Stromal cell of bone marrow (primary cell): ENCODE measurements at regions not wholly inside any gene's neighbourhood (a gene's known extent, or its start where the extent isn't known, plus 50 kb on each side); places are given as distances from the start of the nearest gene placed in this dataset.

Source experiments
- DNase-seq: peaks from one replicate; pipeline ENCODE4 v3.0.0-alpha.2; 2012; ENCODE audit warnings: low read depth

GRCh38 chr16:5428932-5429331 is 331.3 kb upstream of the EEF2KMT start:
- DNase-seq: no peak

- no peak for DNase-seq
Measured at GRCh38 chr16:5427571-5427970, 330.0 kb upstream of the EEF2KMT start.

GRCh38 chr16:5422643-5423496 is 325.3 kb upstream of the EEF2KMT start:
- DNase-seq: no peak

GRCh38 chr16:5422047-5422446 is 324.5 kb upstream of the EEF2KMT start:
- no peak for DNase-seq

GRCh38 chr16:5416013-5416412 is 318.4 kb upstream of the EEF2KMT start:
- DNase-seq: no peak

GRCh38 chr16:5415123-5415522 is 317.5 kb upstream of the EEF2KMT start:
- DNase-seq: no peak

GRCh38 chr16:5412731-5413130 is 315.1 kb upstream of the EEF2KMT start:
- no peak for DNase-seq

- no peak for DNase-seq
Measured at GRCh38 chr16:5398203-5398602, 300.6 kb upstream of the EEF2KMT start.

GRCh38 chr16:5396880-5397279 is 299.3 kb upstream of the EEF2KMT start:
- DNase-seq: no peak

- no peak for DNase-seq
Measured at GRCh38 chr16:5393070-5393469, 295.5 kb upstream of the EEF2KMT start.

GRCh38 chr16:5386989-5387388 is 289.4 kb upstream of the EEF2KMT start:
- DNase-seq: no peak

GRCh38 chr16:5385811-5386210 is 288.2 kb upstream of the EEF2KMT start:
- no peak for DNase-seq

- no peak for DNase-seq
Measured at GRCh38 chr16:5385115-5385514, 287.5 kb upstream of the EEF2KMT start.

GRCh38 chr16:5383737-5384136 is 286.1 kb upstream of the EEF2KMT start:
- DNase-seq: no peak

- DNase-seq: no peak
Measured at GRCh38 chr16:5382484-5382883, 284.9 kb upstream of the EEF2KMT start.

GRCh38 chr16:5381481-5381880 is 283.9 kb upstream of the EEF2KMT start:
- DNase-seq: no peak

- DNase-seq: no peak
Measured at GRCh38 chr16:5379954-5380353, 282.4 kb upstream of the EEF2KMT start.

- no peak for DNase-seq
Measured at GRCh38 chr16:5378531-5378930, 280.9 kb upstream of the EEF2KMT start.

- DNase-seq: no peak
Measured at GRCh38 chr16:5377280-5377898, 279.8 kb upstream of the EEF2KMT start.

GRCh38 chr16:5374184-5374583 is 276.6 kb upstream of the EEF2KMT start:
- DNase-seq: no peak

GRCh38 chr16:5367951-5368350 is 270.4 kb upstream of the EEF2KMT start:
- no peak for DNase-seq

GRCh38 chr16:5366126-5366525 is 268.5 kb upstream of the EEF2KMT start:
- no peak for DNase-seq

GRCh38 chr16:5364186-5364585 is 266.6 kb upstream of the EEF2KMT start:
- DNase-seq: no peak

- DNase-seq: no peak
Measured at GRCh38 chr16:5361322-5361721, 263.7 kb upstream of the EEF2KMT start.
